Duodenal mucosa (tissue), 2 donors: ENCODE measurements at regions not wholly inside any gene's neighbourhood (a gene's known extent, or its start where the extent isn't known, plus 50 kb on each side); places are given as distances from the start of the nearest gene placed in this dataset.

Experiments used
- H3K27ac ChIP-seq: one replicate; pipeline ENCODE4 v1.7.0; 2013; ENCODE audit warnings: low read depth, low read length
- H3K27me3 ChIP-seq, 2 donors: one replicate each; pipeline ENCODE4 v1.7.0; 2013; ENCODE audit warnings: low read length in 2 of 2, control low read depth in 1 of 2; ENCODE audit not compliant: insufficient read depth in 2 of 2, control insufficient read depth in 1 of 2
- H3K36me3 ChIP-seq, 2 donors: one replicate each; pipeline ENCODE4 v1.7.0; 2013; ENCODE audit warnings: low read length in 2 of 2, control low read depth in 1 of 2; ENCODE audit not compliant: insufficient read depth in 2 of 2, control insufficient read depth in 1 of 2
- H3K4me1 ChIP-seq, 2 donors: one replicate each; pipeline ENCODE4 v1.7.0; 2013; ENCODE audit warnings: low read length in 2 of 2, control low read depth in 1 of 2; ENCODE audit not compliant: insufficient read depth in 2 of 2, control insufficient read depth in 1 of 2
- H3K4me3 ChIP-seq, 2 donors: one replicate each; pipeline ENCODE4 v1.7.0; 2013; ENCODE audit warnings: low read length in 2 of 2, low read depth in 1 of 2
- H3K9ac ChIP-seq, 2 donors: one replicate each; pipeline ENCODE4 v1.7.0; 2013; ENCODE audit warnings: low read length in 2 of 2, low read depth in 1 of 2
- H3K9me3 ChIP-seq, 2 donors: one replicate each; pipeline ENCODE4 v1.7.0; 2013; ENCODE audit warnings: low read length in 2 of 2, control low read depth in 1 of 2; ENCODE audit not compliant: control insufficient read depth in 1 of 2

DNA sequence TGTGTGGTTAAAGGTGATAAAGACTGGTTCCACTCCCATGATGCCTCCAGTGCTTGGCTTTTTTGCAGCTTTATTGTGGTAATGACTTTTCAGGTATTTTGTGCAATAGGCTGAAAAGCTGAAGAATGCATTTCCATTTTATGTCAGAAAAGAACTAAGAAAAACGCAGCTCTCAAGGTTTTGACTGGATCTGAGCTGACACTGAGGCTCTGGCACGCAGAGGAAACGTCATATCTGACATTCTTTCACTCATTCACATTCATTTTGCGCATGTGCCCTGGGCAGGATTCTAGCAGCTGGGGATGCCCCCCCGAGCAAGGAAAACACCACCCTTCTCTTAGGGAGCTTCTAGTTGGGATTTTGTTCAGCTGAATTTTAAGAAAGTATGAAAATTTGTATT is 408.5 kb upstream of the MKI67 start:
- H3K27ac ChIP-seq = no peak overlapping the region
- no peaks in the 10 kb centered on the region for H3K36me3 ChIP-seq
- peaks cover 8 to 22% of the 10 kb centered on the region in 2 donors for H3K27me3 ChIP-seq
- no peaks in the 10 kb centered on the region for H3K4me1 ChIP-seq
- no peak overlapping the region for H3K4me3 ChIP-seq
- H3K9me3 ChIP-seq = no peaks in the 10 kb centered on the region
- H3K9ac ChIP-seq = no peak overlapping the region

DNA sequence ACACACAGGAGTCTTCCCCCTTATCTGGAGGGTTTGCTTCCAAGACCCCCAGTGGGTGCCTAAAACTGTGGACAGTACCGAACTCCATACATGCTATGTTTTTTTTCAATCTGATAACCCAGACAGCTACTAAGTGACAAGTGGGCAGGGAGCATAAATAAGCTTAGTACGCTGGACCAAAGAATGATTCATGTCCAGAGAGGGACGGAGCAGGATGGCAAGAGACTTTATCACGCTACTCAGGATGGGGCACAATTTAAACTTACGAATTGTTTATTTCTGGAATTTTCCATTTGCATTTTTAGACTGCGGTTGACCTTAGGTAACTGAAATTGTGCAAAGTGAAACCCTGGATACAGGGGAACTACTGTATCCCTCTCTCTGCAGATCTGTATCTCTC is 410.0 kb upstream of the MKI67 start:
- H3K27ac ChIP-seq = no peak overlapping the region
- H3K4me3 ChIP-seq = no peak overlapping the region
- H3K27me3 ChIP-seq = peaks cover 16 to 37% of the 10 kb centered on the region in 2 donors
- H3K4me1 ChIP-seq = no peaks in the 10 kb centered on the region
- no peaks in the 10 kb centered on the region for H3K36me3 ChIP-seq
- H3K9ac ChIP-seq = no peak overlapping the region
- H3K9me3 ChIP-seq = no peaks in the 10 kb centered on the region

DNA sequence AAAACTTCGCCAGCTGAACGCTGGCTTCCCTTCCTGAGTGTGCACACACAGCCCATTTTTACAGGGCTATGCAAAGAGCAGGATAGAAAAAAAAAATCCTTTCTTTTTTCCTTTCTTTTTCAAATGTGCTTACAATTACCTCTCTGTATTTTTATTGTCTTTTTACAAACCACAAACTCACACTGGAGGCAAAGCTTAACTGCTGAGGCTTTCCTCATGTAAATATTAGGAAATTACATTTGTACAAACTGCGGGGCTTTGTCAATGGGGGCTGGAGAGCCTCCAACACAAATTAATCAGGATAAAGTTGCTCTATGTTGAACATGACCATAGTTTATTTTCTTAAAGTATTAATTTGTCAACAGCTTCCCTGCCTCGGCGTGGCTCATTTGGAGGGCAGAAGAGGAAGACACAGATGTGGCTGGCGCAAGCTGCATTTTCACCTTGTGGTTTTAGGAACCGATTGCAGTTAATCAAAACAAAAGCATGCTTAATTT is 411.7 kb upstream of the MKI67 start:
- H3K36me3 ChIP-seq = no peaks in the 10 kb centered on the region
- peaks cover 24 to 42% of the 10 kb centered on the region in 2 donors for H3K27me3 ChIP-seq
- no peak overlapping the region for H3K4me3 ChIP-seq
- H3K27ac ChIP-seq = no peak overlapping the region
- H3K4me1 ChIP-seq = no peaks in the 10 kb centered on the region
- no peaks in the 10 kb centered on the region for H3K9me3 ChIP-seq
- no peak overlapping the region for H3K9ac ChIP-seq

DNA sequence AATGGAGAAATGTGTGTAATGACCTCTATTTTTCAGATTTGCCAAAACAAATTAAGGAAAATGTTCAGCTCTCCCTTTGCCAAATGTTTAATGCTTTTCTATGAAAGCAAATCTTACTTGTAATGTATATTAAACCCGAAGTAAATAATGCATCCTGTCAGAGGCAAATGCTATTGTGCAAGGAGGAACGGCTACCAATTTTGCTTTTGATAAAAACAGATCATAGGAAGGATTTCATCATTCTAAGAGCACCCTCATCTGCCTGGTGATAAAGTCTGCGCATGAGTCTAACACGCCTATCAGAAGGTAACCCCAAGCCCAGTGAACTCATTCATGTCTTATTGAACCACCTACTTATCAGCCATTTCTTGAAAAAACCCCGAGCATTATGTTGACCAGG is 412.4 kb upstream of the MKI67 start:
- no peak overlapping the region for H3K27ac ChIP-seq
- H3K9ac ChIP-seq = no peak overlapping the region
- peaks cover 26 to 47% of the 10 kb centered on the region in 2 donors for H3K27me3 ChIP-seq
- H3K4me1 ChIP-seq = no peaks in the 10 kb centered on the region
- no peaks in the 10 kb centered on the region for H3K9me3 ChIP-seq
- H3K36me3 ChIP-seq = no peaks in the 10 kb centered on the region
- H3K4me3 ChIP-seq = no peak overlapping the region

DNA sequence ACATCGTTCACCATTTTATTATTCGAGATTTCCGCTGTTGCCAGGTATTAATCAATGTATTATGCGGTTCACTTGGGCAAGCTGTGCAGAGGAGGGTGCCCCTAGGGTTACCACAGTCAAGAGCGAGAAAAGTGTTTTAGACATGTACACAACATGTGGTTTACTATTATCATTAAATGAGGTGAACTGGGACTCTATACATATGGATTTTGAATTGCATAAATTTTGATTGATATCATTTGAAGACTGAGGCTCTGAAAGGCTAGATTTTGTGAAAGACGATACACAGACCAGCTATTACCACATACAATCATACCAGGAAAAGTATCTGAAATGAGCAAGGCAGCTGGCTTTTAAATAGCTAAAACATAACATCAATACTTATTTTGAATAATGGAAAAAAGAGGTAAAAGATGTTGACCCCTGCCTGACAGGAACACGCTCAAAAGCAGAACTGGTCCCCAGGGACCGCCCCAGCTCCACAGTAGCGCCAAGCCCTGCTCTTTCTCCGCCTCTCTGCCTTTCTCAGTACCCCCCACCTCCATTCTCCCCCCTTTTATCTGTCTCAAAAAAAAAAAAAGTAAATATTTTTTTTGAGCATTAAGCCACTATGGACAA is 413.4 kb upstream of the MKI67 start:
- Histone ChIP-seq H3K27me3 (peaks cover 26 to 47% of the 10 kb centered on the region in 2 donors), H3K27ac (no peak overlapping the region), H3K9me3 (no peaks in the 10 kb centered on the region)

DNA sequence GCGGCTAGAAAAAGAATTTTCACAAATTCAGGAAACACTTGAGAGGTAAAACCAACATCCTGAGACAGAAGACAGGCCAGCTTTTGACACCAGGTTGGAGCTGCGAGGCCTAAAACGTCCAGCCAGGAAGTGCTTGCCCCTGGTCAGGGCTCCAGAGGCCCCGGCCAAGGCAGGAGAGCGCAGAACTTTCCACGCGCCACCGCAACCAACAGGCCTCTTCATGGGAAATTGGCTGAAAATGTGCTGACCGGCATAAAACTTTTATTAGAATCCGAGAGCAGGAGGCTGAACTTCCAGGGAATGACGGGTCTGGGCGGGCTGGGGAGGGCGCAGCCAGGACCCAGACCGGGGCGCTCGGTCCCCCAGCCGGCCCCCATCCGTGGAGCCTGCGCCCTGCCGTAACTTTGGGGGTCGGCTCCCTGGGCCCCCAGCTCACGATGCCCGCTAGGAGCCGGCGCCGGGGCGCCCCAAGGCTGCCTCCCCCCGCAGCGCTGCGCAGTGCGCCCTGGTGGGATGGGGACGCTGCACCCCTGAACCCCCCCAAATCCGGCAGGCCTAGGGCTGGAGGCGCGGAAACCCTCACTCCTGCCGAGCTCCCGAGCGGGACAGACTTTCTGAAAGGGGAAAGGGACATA is 414.0 kb upstream of the MKI67 start:
- Histone ChIP-seq H3K4me1 (no peaks in the 10 kb centered on the region), H3K27me3 (peaks cover 26 to 45% of the 10 kb centered on the region in 2 donors), H3K27ac (no peak overlapping the region), H3K36me3 (no peaks in the 10 kb centered on the region), H3K9ac (no peak overlapping the region), H3K9me3 (no peaks in the 10 kb centered on the region), H3K4me3 (no peak overlapping the region)

More for the DNA sequence above, 413.4 kb upstream of the MKI67 start:
- H3K36me3 ChIP-seq = no peaks in the 10 kb centered on the region
- H3K4me3 ChIP-seq = no peak overlapping the region
- no peak overlapping the region for H3K9ac ChIP-seq
- H3K4me1 ChIP-seq = no peaks in the 10 kb centered on the region

DNA sequence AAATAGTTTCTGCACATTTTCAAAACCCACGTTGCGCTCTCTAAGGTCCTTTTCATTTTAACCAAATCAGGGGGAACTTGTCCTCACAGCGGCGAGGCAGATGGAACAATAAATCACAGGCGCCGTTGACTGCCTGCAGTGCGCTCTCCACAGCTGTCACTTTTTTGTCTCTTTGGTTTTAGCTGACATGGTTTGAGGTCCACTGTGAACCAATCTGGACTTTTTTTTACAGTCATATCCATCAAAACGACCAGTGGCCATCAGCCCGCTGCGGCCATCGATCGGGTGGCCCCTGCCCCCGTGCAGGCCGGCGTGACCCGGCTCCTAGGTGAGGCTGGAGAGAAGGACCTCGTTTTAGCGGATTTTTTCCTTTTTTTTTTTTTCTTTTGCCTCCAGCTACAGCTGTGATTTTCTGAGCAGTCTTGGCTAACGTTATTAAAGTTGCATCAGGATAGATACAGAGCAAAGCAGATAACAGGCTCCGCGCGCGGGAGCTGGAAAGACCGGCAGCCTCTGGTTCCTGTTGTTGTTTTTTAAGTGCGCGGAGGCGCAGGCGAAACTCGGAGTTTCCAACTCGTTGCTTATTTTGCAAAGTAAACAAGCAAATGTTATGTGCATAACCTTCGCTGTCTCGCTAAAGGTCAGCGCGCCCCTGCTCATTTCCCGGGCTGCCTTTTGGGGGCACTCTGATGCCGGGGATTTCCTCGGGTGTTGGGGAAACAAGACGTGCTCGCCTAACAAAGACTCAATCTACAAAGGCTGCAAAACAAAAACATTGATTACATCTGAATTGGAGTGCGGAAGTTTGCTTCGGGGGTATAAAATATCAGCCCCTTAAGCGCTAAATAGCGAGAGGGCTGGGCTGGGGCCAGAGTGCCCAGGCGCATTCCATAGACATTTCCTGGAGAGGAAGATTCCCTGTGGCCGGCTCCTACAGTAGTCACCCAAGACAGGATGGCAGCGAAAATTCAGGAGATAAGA is 414.8 kb upstream of the MKI67 start:
- no peak overlapping the region for H3K9ac ChIP-seq
- peaks cover 23 to 39% of the 10 kb centered on the region in 2 donors for H3K27me3 ChIP-seq
- no peak overlapping the region for H3K4me3 ChIP-seq

DNA sequence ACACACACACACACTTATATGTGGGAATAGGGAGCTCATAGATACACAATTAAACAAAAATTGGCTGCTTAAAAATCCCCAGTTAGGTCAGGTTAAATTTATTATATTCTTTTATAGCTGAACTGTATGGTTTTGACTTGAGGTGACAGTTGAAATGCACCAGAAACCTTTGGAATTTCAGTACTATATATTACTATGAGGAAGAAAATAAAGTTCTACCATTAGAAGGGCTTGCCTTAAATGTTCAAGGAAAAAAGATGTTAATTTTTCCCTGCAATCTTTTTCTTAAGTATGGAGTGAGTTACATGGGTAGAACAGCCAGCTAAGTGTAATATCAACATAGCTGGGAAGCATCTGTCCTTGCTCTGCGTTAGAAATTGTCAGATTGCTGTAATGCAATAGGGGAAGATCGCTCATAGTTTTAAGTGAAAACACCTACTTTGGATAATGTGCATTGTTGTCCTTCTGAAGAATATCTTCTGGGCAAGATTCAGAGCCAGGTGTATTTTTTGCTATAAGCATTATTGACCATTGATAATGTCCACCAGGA is 415.8 kb upstream of the MKI67 start:
- H3K27me3 ChIP-seq = peaks cover 23 to 39% of the 10 kb centered on the region in 2 donors
- no peak overlapping the region for H3K27ac ChIP-seq
- no peaks in the 10 kb centered on the region for H3K36me3 ChIP-seq
- H3K9ac ChIP-seq = no peak overlapping the region
- H3K4me3 ChIP-seq = no peak overlapping the region
- no peaks in the 10 kb centered on the region for H3K9me3 ChIP-seq
- no peaks in the 10 kb centered on the region for H3K4me1 ChIP-seq

More for the DNA sequence above, 414.8 kb upstream of the MKI67 start:
- Histone ChIP-seq H3K36me3 (no peaks in the 10 kb centered on the region), H3K9me3 (no peaks in the 10 kb centered on the region), H3K27ac (no peak overlapping the region), H3K4me1 (no peaks in the 10 kb centered on the region)

DNA sequence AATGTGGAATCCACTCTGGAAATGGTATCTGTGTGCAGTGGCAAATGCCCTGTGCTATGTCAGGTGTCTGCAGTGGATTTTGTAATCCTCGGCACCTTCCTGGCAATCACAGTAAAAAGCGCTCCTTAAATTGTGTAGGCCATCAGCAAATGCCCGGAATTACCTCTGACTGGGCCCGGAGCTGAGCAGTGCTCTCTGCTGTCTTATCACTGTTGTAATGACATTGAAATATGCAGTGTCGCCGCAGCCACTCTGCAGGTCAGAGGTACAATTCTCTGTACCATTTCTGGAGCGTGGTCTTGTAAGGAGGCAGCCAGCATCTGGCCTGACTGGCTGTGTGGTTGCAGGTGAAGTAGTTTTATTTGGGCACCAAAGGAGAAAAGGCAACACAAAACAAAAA is 416.4 kb upstream of the MKI67 start:
- Histone ChIP-seq H3K27me3 (peaks cover 23 to 39% of the 10 kb centered on the region in 2 donors), H3K9ac (no peak overlapping the region), H3K36me3 (no peaks in the 10 kb centered on the region), H3K27ac (no peak overlapping the region), H3K4me3 (no peak overlapping the region), H3K4me1 (no peaks in the 10 kb centered on the region), H3K9me3 (no peaks in the 10 kb centered on the region)
